MM.1S (cell line): ENCODE measurements at regions not wholly inside any gene's neighbourhood (a gene's known extent, or its start where the extent isn't known, plus 50 kb on each side); places are given as distances from the start of the nearest gene placed in this dataset.

Experiments used
- DNase-seq: peaks from one replicate; pipeline ENCODE4 v3.0.0-alpha.2; 2015
- H2AFZ ChIP-seq: fragments of 300-600 bp; sonication (generic); 2 replicates; pipeline ENCODE4 v1.6.0; 2016; ENCODE audit warnings: antibody characterized with exemption, low read length
- H3F3A ChIP-seq: fragments of 300-600 bp; sonication (generic); 2 replicates; pipeline ENCODE4 v1.6.1; 2016; ENCODE audit warnings: mild to moderate bottlenecking, antibody characterized with exemption, low read length, moderate library complexity, mixed read lengths; ENCODE audit not compliant: insufficient read depth
- H3K27ac ChIP-seq: fragments of 300-600 bp; sonication (generic); 2 replicates; pipeline ENCODE4 v1.5.1; 2016; ENCODE audit warnings: mild to moderate bottlenecking, low read length
- H3K27me3 ChIP-seq: fragments of 300-600 bp; sonication (generic); replicated peaks from 2 replicates; pipeline ENCODE4 v1.6.0; 2016; ENCODE audit warnings: low read length; ENCODE audit not compliant: insufficient read depth
- H3K36me3 ChIP-seq: fragments of 300-600 bp; sonication (generic); replicated peaks from 2 replicates; pipeline ENCODE4 v1.6.1; 2016; ENCODE audit warnings: mild to moderate bottlenecking, low read length, mixed read lengths; ENCODE audit not compliant: insufficient read depth
- H3K4me1 ChIP-seq: fragments of 300-600 bp; sonication (generic); 2 replicates; pipeline ENCODE4 v1.6.1; 2016; ENCODE audit warnings: low read length, mixed read lengths
- H3K4me2 ChIP-seq: fragments of 300-600 bp; sonication (generic); 2 replicates; pipeline ENCODE4 v1.6.0; 2016; ENCODE audit warnings: low read depth, low read length
- H3K4me3 ChIP-seq: fragments of 300-600 bp; sonication (generic); 2 replicates; pipeline ENCODE4 v1.5.1; 2016; ENCODE audit warnings: low read length, mixed read lengths
- H3K79me2 ChIP-seq: fragments of 300-600 bp; sonication (generic); 2 replicates; pipeline ENCODE4 v1.6.1; 2016; ENCODE audit warnings: mixed run types, low read length, mixed read lengths
- H3K9ac ChIP-seq: fragments of 300-600 bp; sonication (generic); 2 replicates; pipeline ENCODE4 v1.6.1; 2016; ENCODE audit warnings: low read length, mixed read lengths
- H3K9me2 ChIP-seq: fragments of 300-600 bp; sonication (generic); replicated peaks from 2 replicates; pipeline ENCODE4 v1.6.1; 2016; ENCODE audit warnings: mild to moderate bottlenecking, low read length, mixed read lengths; ENCODE audit not compliant: insufficient read depth
- H3K9me3 ChIP-seq: fragments of 300-600 bp; sonication (generic); replicated peaks from 2 replicates; pipeline ENCODE4 v1.6.1; 2016; ENCODE audit warnings: mild to moderate bottlenecking, low read length, mixed read lengths; ENCODE audit not compliant: insufficient read depth
- H4K20me1 ChIP-seq: fragments of 300-600 bp; sonication (generic); 2 replicates; pipeline ENCODE4 v1.6.1; 2016; ENCODE audit warnings: mild to moderate bottlenecking, low read length, moderate library complexity, mixed read lengths; ENCODE audit not compliant: insufficient read depth
- EZH2 ChIP-seq: fragments of 300-600 bp; sonication (generic); optimal IDR thresholded peaks from 2 replicates; pipeline ENCODE3; 2017; ENCODE audit warnings: low read depth, mild to moderate bottlenecking, antibody characterized with exemption, low read length, mixed read lengths
- EZH2phosphoT487 ChIP-seq: fragments of 300-600 bp; sonication (generic); IDR thresholded peaks from 2 replicates; pipeline ENCODE4 v1.6.1; 2018; ENCODE audit warnings: antibody characterized with exemption, low read length
- TF ChIP-seq, protein P1 (sequence below): fragments of 300-600 bp; sonication (generic); IDR thresholded peaks from 2 replicates; pipeline ENCODE4 v1.5.1; 2016; ENCODE audit warnings: antibody characterized with exemption, low read length, mixed read lengths

- Histone ChIP-seq H3K36me3 (no peaks in the 10 kb centered on the region), H3K9me2 (no peaks in the 10 kb centered on the region), H3K4me2 (no peak overlapping the region), H4K20me1 (no peaks in the 10 kb centered on the region), H3K79me2 (no peaks in the 10 kb centered on the region), H3K27me3 (no peaks in the 10 kb centered on the region), H2AFZ (no peak overlapping the region), H3K9ac (no peak overlapping the region), H3K4me3 (no peak overlapping the region), H3K9me3 (no peaks in the 10 kb centered on the region), H3K4me1 (no peaks in the 10 kb centered on the region), H3K27ac (no peak overlapping the region), H3F3A (no peaks in the 10 kb centered on the region)
- DNase-seq = no peak
- TF ChIP-seq, protein P1, sequence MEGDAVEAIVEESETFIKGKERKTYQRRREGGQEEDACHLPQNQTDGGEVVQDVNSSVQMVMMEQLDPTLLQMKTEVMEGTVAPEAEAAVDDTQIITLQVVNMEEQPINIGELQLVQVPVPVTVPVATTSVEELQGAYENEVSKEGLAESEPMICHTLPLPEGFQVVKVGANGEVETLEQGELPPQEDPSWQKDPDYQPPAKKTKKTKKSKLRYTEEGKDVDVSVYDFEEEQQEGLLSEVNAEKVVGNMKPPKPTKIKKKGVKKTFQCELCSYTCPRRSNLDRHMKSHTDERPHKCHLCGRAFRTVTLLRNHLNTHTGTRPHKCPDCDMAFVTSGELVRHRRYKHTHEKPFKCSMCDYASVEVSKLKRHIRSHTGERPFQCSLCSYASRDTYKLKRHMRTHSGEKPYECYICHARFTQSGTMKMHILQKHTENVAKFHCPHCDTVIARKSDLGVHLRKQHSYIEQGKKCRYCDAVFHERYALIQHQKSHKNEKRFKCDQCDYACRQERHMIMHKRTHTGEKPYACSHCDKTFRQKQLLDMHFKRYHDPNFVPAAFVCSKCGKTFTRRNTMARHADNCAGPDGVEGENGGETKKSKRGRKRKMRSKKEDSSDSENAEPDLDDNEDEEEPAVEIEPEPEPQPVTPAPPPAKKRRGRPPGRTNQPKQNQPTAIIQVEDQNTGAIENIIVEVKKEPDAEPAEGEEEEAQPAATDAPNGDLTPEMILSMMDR = no peak
- TF ChIP-seq EZH2 (no peak), EZH2phosphoT487 (no peak)
These were observed 55.8 kb upstream of the ZFAND5 start for GRCh38 chr9:72420783-72421182.

GRCh38 chr9:72415948-72416347 is 50.9 kb upstream of the ZFAND5 start:
- Histone ChIP-seq H4K20me1 (no peaks in the 10 kb centered on the region), H3K4me1 (no peaks in the 10 kb centered on the region), H2AFZ (no peak overlapping the region), H3K79me2 (no peaks in the 10 kb centered on the region), H3K9me2 (no peaks in the 10 kb centered on the region), H3K36me3 (no peaks in the 10 kb centered on the region), H3K4me3 (no peak overlapping the region), H3K9ac (no peak overlapping the region), H3K9me3 (no peaks in the 10 kb centered on the region), H3F3A (no peaks in the 10 kb centered on the region), H3K4me2 (no peak overlapping the region), H3K27me3 (no peaks in the 10 kb centered on the region), H3K27ac (no peak overlapping the region)
- DNase-seq = no peak
- TF ChIP-seq EZH2 (no peak), EZH2phosphoT487 (no peak)
- TF ChIP-seq, protein P1 = no peak

DNA sequence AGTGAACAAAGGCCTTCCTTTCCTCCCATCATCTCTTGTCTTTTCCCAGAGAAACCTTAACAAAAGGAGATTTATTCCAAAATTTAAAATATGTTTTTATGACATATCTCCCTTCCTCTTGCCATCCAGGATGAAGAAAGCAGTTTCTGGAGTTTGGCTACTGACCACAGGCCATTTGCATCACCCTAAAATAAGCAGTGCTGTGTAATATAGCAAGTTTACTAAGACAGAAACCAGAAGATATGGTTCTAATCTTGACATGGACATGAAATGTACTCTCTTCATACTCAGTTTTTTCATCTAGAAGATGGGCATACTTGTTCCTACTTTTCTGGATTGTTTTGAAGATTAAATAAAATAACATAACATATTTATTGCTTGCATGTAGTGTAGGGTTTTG is 50.2 kb upstream of the ZFAND5 start:
- no peak for DNase-seq
- H2AFZ ChIP-seq = no peak overlapping the region
- no peaks in the 10 kb centered on the region for H3K4me1 ChIP-seq
- H3K4me2 ChIP-seq = no peak overlapping the region
- no peaks in the 10 kb centered on the region for H4K20me1 ChIP-seq
- H3F3A ChIP-seq = no peaks in the 10 kb centered on the region
- H3K9me3 ChIP-seq = no peaks in the 10 kb centered on the region
- H3K27me3 ChIP-seq = no peaks in the 10 kb centered on the region
- H3K9me2 ChIP-seq = no peaks in the 10 kb centered on the region
- no peak overlapping the region for H3K27ac ChIP-seq
- H3K4me3 ChIP-seq = no peak overlapping the region
- no peaks in the 10 kb centered on the region for H3K79me2 ChIP-seq
- H3K36me3 ChIP-seq = no peaks in the 10 kb centered on the region
- H3K9ac ChIP-seq = no peak overlapping the region
- TF ChIP-seq, protein P1 = no peak
- no peak for TF ChIP-seq EZH2
- no peak for TF ChIP-seq EZH2phosphoT487
